Keratinocyte (primary cell): ENCODE measurements at regions not wholly inside any gene's neighbourhood (a gene's known extent, or its start where the extent isn't known, plus 50 kb on each side); places are given as distances from the start of the nearest gene placed in this dataset.

Experiments
- DNase-seq: peaks from one replicate; pipeline ENCODE4 v3.0.0-alpha.2; 2011; ENCODE audit warnings: low read depth, missing footprints, low spot score
- FAIRE-seq: peaks from 2 replicates; lab custom pipeline; 2011; peaks lifted over from hg19 to GRCh38; lab: Jason Lieb, UNC
- H2AFZ ChIP-seq: 2 replicates; pipeline ENCODE4 v1.6.0; 2012; ENCODE audit warnings: low read length, control low read depth, inconsistent platforms; ENCODE audit not compliant: control insufficient read depth
- H3K27ac ChIP-seq: 2 replicates; pipeline ENCODE4 v1.5.1; 2011; ENCODE audit warnings: low read length; ENCODE audit not compliant: control insufficient read depth, insufficient read depth
- H3K27me3 ChIP-seq: 3 replicates; pipeline ENCODE4 v1.6.0; 2011; ENCODE audit warnings: low read length; ENCODE audit not compliant: control insufficient read depth, insufficient read depth; ENCODE audit errors: extremely low read depth
- H3K36me3 ChIP-seq, 2 experiments: 2 replicates in 1 of 2; 3 replicates in 1 of 2; pipeline ENCODE4 v1.5.1; 2011; ENCODE audit warnings: low read length in 2 of 2, mild to moderate bottlenecking in 1 of 2; ENCODE audit not compliant: control insufficient read depth in 2 of 2, insufficient read depth in 2 of 2; ENCODE audit errors: extremely low read depth in 1 of 2
- H3K4me1 ChIP-seq: 3 replicates; pipeline ENCODE4 v1.5.1; 2011; ENCODE audit warnings: low read length; ENCODE audit not compliant: control insufficient read depth, insufficient read depth; ENCODE audit errors: extremely low read depth
- H3K4me2 ChIP-seq: 3 replicates; pipeline ENCODE4 v1.6.0; 2011; ENCODE audit warnings: low read depth, low read length; ENCODE audit not compliant: control insufficient read depth, insufficient read depth; ENCODE audit errors: extremely low read depth
- H3K4me3 ChIP-seq, 3 experiments: fragments of 200-600 bp in 1 of 3; sonication (generic) in 1 of 3; 2 replicates in 2 of 3; 3 replicates in 1 of 3; pipeline ENCODE4 v1.5.1; 2011 to 2016; ENCODE audit warnings: low read length in 3 of 3, mild to moderate bottlenecking in 3 of 3, control low read depth in 2 of 3, inconsistent platforms in 1 of 3, low read depth in 1 of 3, mixed read lengths in 1 of 3, mixed run types in 1 of 3, moderate library complexity in 1 of 3; ENCODE audit not compliant: control insufficient read depth in 2 of 3, insufficient read depth in 2 of 3; ENCODE audit errors: extremely low read depth in 1 of 3
- H3K79me2 ChIP-seq: 2 replicates; pipeline ENCODE4 v1.6.0; 2012; ENCODE audit warnings: low read length; ENCODE audit not compliant: control insufficient read depth, insufficient read depth
- H3K9ac ChIP-seq: 3 replicates; pipeline ENCODE4 v1.6.0; 2011; ENCODE audit warnings: low read length; ENCODE audit not compliant: control insufficient read depth, insufficient read depth; ENCODE audit errors: extremely low read depth
- H3K9me1 ChIP-seq: 3 replicates; pipeline ENCODE4 v1.6.0; 2011; ENCODE audit warnings: low read length; ENCODE audit not compliant: control insufficient read depth, insufficient read depth; ENCODE audit errors: extremely low read depth
- H3K9me3 ChIP-seq: 2 replicates; pipeline ENCODE4 v1.5.1; 2012; ENCODE audit warnings: low read depth, low read length; ENCODE audit not compliant: control insufficient read depth
- H4K20me1 ChIP-seq: 3 replicates; pipeline ENCODE4 v1.6.0; 2011; ENCODE audit warnings: low read length; ENCODE audit not compliant: control insufficient read depth, insufficient read depth; ENCODE audit errors: extremely low read depth
- CTCF ChIP-seq, 3 experiments: IDR thresholded peaks in 1 of 3; conservative IDR thresholded peaks in 1 of 3; optimal IDR thresholded peaks in 1 of 3; 2 replicates in 2 of 3; 3 replicates in 1 of 3; pipeline versions ENCODE3 to v1.5.1; 2011; ENCODE audit warnings: low read length in 3 of 3, mild to moderate bottlenecking in 3 of 3, moderate library complexity in 2 of 3, control low read depth in 1 of 3, inconsistent platforms in 1 of 3; ENCODE audit not compliant: insufficient read depth in 2 of 3; ENCODE audit errors: extremely low read depth in 1 of 3
- EZH2 ChIP-seq: IDR thresholded peaks from one replicate; pipeline ENCODE4 v1.6.1; 2012; ENCODE audit warnings: inconsistent platforms, mild to moderate bottlenecking, low read length, moderate library complexity
- dilution Hi-C: fragments of 300-500 bp; cut with MboI; formaldehyde crosslinking; loops from one replicate; pipeline ENCODE4 v1.7.0; 2020; ENCODE audit warnings: low sequenced_read_pairs; ENCODE audit not compliant: extremely low pct_ligation_motif_present

DNA sequence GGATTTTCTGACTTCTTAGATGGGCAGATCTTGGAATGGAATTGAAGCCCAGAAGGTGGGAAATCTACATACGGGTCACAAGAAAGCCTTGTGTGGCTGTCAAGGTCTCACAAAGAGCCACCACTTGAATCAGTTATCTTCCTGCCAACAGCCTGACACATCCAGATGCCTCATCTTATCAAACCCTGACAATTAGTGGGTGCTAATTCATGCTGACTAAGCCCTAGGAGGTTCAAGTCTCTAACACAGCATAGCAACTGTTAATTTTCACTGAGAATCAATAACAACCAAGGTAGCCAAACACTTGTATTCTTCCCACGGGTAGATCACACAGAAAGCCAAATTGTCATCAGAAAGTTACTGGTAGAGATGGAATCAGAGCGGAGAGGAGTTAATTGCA is 222.2 kb downstream of the TMEM167A start:
- Histone ChIP-seq H3K79me2 (no peaks in the 10 kb centered on the region), H3K27me3 (no peaks in the 10 kb centered on the region), H3K4me1 (no peaks in the 10 kb centered on the region), H3K4me3 (no peak overlapping the region), H3K9me3 (no peaks in the 10 kb centered on the region), H3K4me2 (no peak overlapping the region), H4K20me1 (no peaks in the 10 kb centered on the region), H3K27ac (no peak overlapping the region), H2AFZ (no peak overlapping the region), H3K36me3 (no peaks in the 10 kb centered on the region), H3K9ac (no peak overlapping the region), H3K9me1 (no peaks in the 10 kb centered on the region)
- FAIRE-seq (no peak), DNase-seq (no peak)
- TF ChIP-seq EZH2 = no peak
- TF ChIP-seq CTCF (optimal IDR thresholded peaks at IDR 0.05 in 1 of 3, IDR thresholded peaks at IDR 0.05 in 1 of 3, conservative IDR thresholded peaks at IDR 0.05 in 1 of 3; ENCODE audit: extremely low read depth in 1 of 3, insufficient read depth in 2 of 3, low read length in 3 of 3) = no peak
- dilution Hi-C loops = no loop called here

DNA sequence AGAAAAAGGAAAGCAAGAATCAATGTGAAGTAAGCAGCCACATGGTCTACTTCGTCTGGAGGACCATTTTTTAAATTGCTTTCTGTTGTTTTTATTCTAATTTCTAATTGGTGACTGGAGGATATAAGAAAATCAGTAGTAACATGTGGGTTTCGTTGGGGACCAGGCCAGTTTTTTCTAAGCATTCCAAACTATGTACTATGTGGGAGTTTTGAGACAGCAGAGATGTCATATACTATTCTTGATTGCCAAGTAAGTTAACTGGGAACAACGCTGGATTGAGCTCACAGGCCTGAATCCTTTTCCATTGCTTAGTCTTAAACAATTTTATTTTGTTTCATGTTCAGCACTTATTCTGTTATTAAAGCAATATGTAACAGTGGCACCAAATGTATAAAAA is 225.7 kb downstream of the TMEM167A start:
- FAIRE-seq = no peak
- H3K9ac ChIP-seq = no peak overlapping the region

DNA sequence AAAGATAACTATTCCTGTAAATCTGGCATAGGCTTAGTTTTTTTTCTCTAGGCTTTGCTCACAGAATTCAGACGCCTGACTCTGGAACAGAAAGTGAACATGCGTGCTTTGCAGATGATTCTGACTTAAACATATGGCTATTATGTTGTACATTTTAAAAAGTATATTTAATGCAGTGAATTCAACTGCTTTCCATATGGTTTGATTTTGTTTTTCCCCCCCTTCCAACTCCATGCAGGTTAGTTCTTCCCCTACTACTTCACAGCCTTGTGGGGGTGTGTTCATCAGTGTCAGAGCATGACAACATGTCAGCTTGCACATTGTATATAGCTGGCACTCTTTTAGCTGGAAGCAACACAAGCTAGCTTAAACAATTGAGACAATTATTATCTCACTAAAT is 226.8 kb downstream of the TMEM167A start:
- no peak for DNase-seq
- no peak for TF ChIP-seq CTCF (optimal IDR thresholded peaks at IDR 0.05 in 1 of 3, IDR thresholded peaks at IDR 0.05 in 1 of 3, conservative IDR thresholded peaks at IDR 0.05 in 1 of 3; ENCODE audit: extremely low read depth in 1 of 3, insufficient read depth in 2 of 3, low read length in 3 of 3)
- TF ChIP-seq EZH2 = no peak
- FAIRE-seq = no peak
- H3K4me2 ChIP-seq = no peak overlapping the region
- no peak overlapping the region for H3K27ac ChIP-seq
- H3K9ac ChIP-seq = no peak overlapping the region
- no peaks in the 10 kb centered on the region for H4K20me1 ChIP-seq
- H3K27me3 ChIP-seq = no peaks in the 10 kb centered on the region
- dilution Hi-C loops = no loop called here
- no peaks in the 10 kb centered on the region for H3K36me3 ChIP-seq
- no peak overlapping the region for H2AFZ ChIP-seq
- H3K79me2 ChIP-seq = no peaks in the 10 kb centered on the region
- H3K9me3 ChIP-seq = no peaks in the 10 kb centered on the region
- H3K4me3 ChIP-seq = no peak overlapping the region
- no peaks in the 10 kb centered on the region for H3K9me1 ChIP-seq
- H3K4me1 ChIP-seq = no peaks in the 10 kb centered on the region

More for the DNA sequence above, 225.7 kb downstream of the TMEM167A start:
- no peak overlapping the region for H3K27ac ChIP-seq
- H3K79me2 ChIP-seq = no peaks in the 10 kb centered on the region
- dilution Hi-C loops = no loop called here
- no peaks in the 10 kb centered on the region for H3K4me1 ChIP-seq
- H3K4me3 ChIP-seq = no peak overlapping the region
- DNase-seq = no peak
- H3K9me3 ChIP-seq = no peaks in the 10 kb centered on the region
- no peak overlapping the region for H2AFZ ChIP-seq
- no peak overlapping the region for H3K4me2 ChIP-seq
- no peaks in the 10 kb centered on the region for H3K27me3 ChIP-seq
- no peaks in the 10 kb centered on the region for H4K20me1 ChIP-seq
- TF ChIP-seq EZH2 = no peak
- H3K9me1 ChIP-seq = no peaks in the 10 kb centered on the region
- H3K36me3 ChIP-seq = no peaks in the 10 kb centered on the region
